Hepatocyte (in vitro differentiated cells): ENCODE measurements at regions not wholly inside any gene's neighbourhood (a gene's known extent, or its start where the extent isn't known, plus 50 kb on each side); places are given as distances from the start of the nearest gene placed in this dataset.

Experiments
- CTCF ChIP-seq: fragments of 200-600 bp; sonication (generic); IDR thresholded peaks from 2 replicates; pipeline ENCODE4 v1.5.1; 2016; ENCODE audit warnings: antibody characterized with exemption, mild to moderate bottlenecking; ENCODE audit not compliant: poor library complexity
- EZH2 ChIP-seq: fragments of 200-600 bp; sonication (generic); IDR thresholded peaks from 2 replicates; pipeline ENCODE4 v1.6.1; 2016; ENCODE audit warnings: antibody characterized with exemption, mild to moderate bottlenecking, borderline replicate concordance

- no peak for TF ChIP-seq EZH2
- TF ChIP-seq CTCF, result no peak
These were observed 84.2 kb downstream of the TEX51 start for GRCh38 chr2:126982935-126983334.
